ENCODE measurements at regions not wholly inside any gene's neighbourhood (a gene's known extent, or its start where the extent isn't known, plus 50 kb on each side); places are given as distances from the start of the nearest gene placed in this dataset.
A peak's percentile ranks its signal among the peaks of the same experiment; 100 is the strongest.

GRCh38 chr6:14936861-14937260 is 309.0 kb upstream of the JARID2 start:
- H3K9me3 ChIP-seq (replicated peaks; ENCODE audit: insufficient read depth, low read length): no peaks in the 10 kb centered on the region
- H3K4me3 ChIP-seq (ENCODE audit: low read length): no peak overlapping the region
- H3F3A ChIP-seq (ENCODE audit: insufficient read depth, low read length): no peaks in the 10 kb centered on the region
- no peaks in the 10 kb centered on the region for H3K36me3 ChIP-seq (replicated peaks; ENCODE audit: insufficient read depth, low read length)
- H4K20me1 ChIP-seq (ENCODE audit: insufficient read depth, low read length): no peaks in the 10 kb centered on the region
- no peak overlapping the region for H3K9ac ChIP-seq (ENCODE audit: low read length)
- DNase-seq: no peak
- H3K79me2 ChIP-seq (ENCODE audit: low read length): no peaks in the 10 kb centered on the region
- no peak overlapping the region for H3K4me2 ChIP-seq (ENCODE audit: low read depth, low read length)
- no peaks in the 10 kb centered on the region for H3K27me3 ChIP-seq (replicated peaks; ENCODE audit: insufficient read depth, low read length)
- no peaks in the 10 kb centered on the region for H3K9me2 ChIP-seq (replicated peaks; ENCODE audit: insufficient read depth, low read length)
- H3K4me1 ChIP-seq (ENCODE audit: low read length): no peaks in the 10 kb centered on the region
- TF ChIP-seq EZH2 (optimal IDR thresholded peaks at IDR 0.05; ENCODE audit: low read depth, low read length) (no peak), EZH2phosphoT487 (IDR thresholded peaks at IDR 0.05; ENCODE audit: low read length) (no peak), CTCF (IDR thresholded peaks at IDR 0.05; ENCODE audit: low read length) (no peak)
- H3K27ac ChIP-seq (ENCODE audit: low read length): no peak overlapping the region
- H2AFZ ChIP-seq (ENCODE audit: low read length): no peak overlapping the region

- H3K4me3 ChIP-seq (ENCODE audit: low read length): no peak overlapping the region
- no peak overlapping the region for H3K27ac ChIP-seq (ENCODE audit: low read length)
- no peaks in the 10 kb centered on the region for H3K79me2 ChIP-seq (ENCODE audit: low read length)
- no peak overlapping the region for H2AFZ ChIP-seq (ENCODE audit: low read length)
- H3K9ac ChIP-seq (ENCODE audit: low read length): no peak overlapping the region
- no peaks in the 10 kb centered on the region for H3K36me3 ChIP-seq (replicated peaks; ENCODE audit: insufficient read depth, low read length)
- TF ChIP-seq CTCF (IDR thresholded peaks at IDR 0.05; ENCODE audit: low read length): no peak
- TF ChIP-seq EZH2phosphoT487 (IDR thresholded peaks at IDR 0.05; ENCODE audit: low read length): no peak
- TF ChIP-seq EZH2 (optimal IDR thresholded peaks at IDR 0.05; ENCODE audit: low read depth, low read length): no peak
- H3K4me2 ChIP-seq (ENCODE audit: low read depth, low read length): no peak overlapping the region
- H3K27me3 ChIP-seq (replicated peaks; ENCODE audit: insufficient read depth, low read length): no peaks in the 10 kb centered on the region
- peak; percentile 14 for DNase-seq
- no peaks in the 10 kb centered on the region for H3K4me1 ChIP-seq (ENCODE audit: low read length)
- no peaks in the 10 kb centered on the region for H3K9me3 ChIP-seq (replicated peaks; ENCODE audit: insufficient read depth, low read length)
- H3F3A ChIP-seq (ENCODE audit: insufficient read depth, low read length): no peaks in the 10 kb centered on the region
- no peaks in the 10 kb centered on the region for H4K20me1 ChIP-seq (ENCODE audit: insufficient read depth, low read length)
- no peaks in the 10 kb centered on the region for H3K9me2 ChIP-seq (replicated peaks; ENCODE audit: insufficient read depth, low read length)
These were observed 302.8 kb upstream of the JARID2 start for GRCh38 chr6:14943116-14943515.

GRCh38 chr6:14944593-14944992 is 301.3 kb upstream of the JARID2 start:
- Histone ChIP-seq H3K4me1 (ENCODE audit: low read length) (no peaks in the 10 kb centered on the region), H3K36me3 (replicated peaks; ENCODE audit: insufficient read depth, low read length) (no peaks in the 10 kb centered on the region), H3F3A (ENCODE audit: insufficient read depth, low read length) (no peaks in the 10 kb centered on the region), H3K9ac (ENCODE audit: low read length) (no peak overlapping the region), H2AFZ (ENCODE audit: low read length) (no peak overlapping the region), H3K9me3 (replicated peaks; ENCODE audit: insufficient read depth, low read length) (no peaks in the 10 kb centered on the region), H3K27me3 (replicated peaks; ENCODE audit: insufficient read depth, low read length) (no peaks in the 10 kb centered on the region), H3K79me2 (ENCODE audit: low read length) (no peaks in the 10 kb centered on the region), H3K27ac (ENCODE audit: low read length) (no peak overlapping the region), H3K4me2 (ENCODE audit: low read depth, low read length) (no peak overlapping the region), H4K20me1 (ENCODE audit: insufficient read depth, low read length) (no peaks in the 10 kb centered on the region), H3K9me2 (replicated peaks; ENCODE audit: insufficient read depth, low read length) (no peaks in the 10 kb centered on the region), H3K4me3 (ENCODE audit: low read length) (no peak overlapping the region)
- DNase-seq: no peak
- TF ChIP-seq CTCF (IDR thresholded peaks at IDR 0.05; ENCODE audit: low read length) (no peak), EZH2 (optimal IDR thresholded peaks at IDR 0.05; ENCODE audit: low read depth, low read length) (no peak), EZH2phosphoT487 (IDR thresholded peaks at IDR 0.05; ENCODE audit: low read length) (no peak)

Data from MM.1S (cell line).